Thymus (tissue), 11 donors: ENCODE measurements at regions not wholly inside any gene's neighbourhood (a gene's known extent, or its start where the extent isn't known, plus 50 kb on each side); places are given as distances from the start of the nearest gene placed in this dataset.

Experiments used
- DNase-seq, 9 donors: peaks; one replicate each; pipeline ENCODE4 v3.0.0-alpha.2; 2013; ENCODE audit warnings: low spot score in 9 of 9, low read depth in 6 of 9, missing footprints in 1 of 9
- H3K27ac ChIP-seq, 2 donors: one replicate each; pipeline ENCODE4 v1.5.1; 2013; ENCODE audit warnings: control low read depth in 1 of 2, low read depth in 1 of 2, low read length in 1 of 2, mild to moderate bottlenecking in 1 of 2, moderate library complexity in 1 of 2
- H3K27me3 ChIP-seq, 2 donors: one replicate each; pipeline ENCODE4 v1.5.1; 2013; ENCODE audit warnings: low read length in 1 of 2; ENCODE audit not compliant: control insufficient read depth in 2 of 2, insufficient read depth in 1 of 2
- H3K36me3 ChIP-seq, 2 donors: one replicate each; pipeline ENCODE4 v1.5.1; 2013; ENCODE audit warnings: low read length in 1 of 2, mild to moderate bottlenecking in 1 of 2, moderate library complexity in 1 of 2; ENCODE audit not compliant: control insufficient read depth in 2 of 2, insufficient read depth in 2 of 2
- H3K4me1 ChIP-seq, 2 donors: one replicate each; pipeline ENCODE4 v1.5.1; 2013; ENCODE audit warnings: low read length in 2 of 2; ENCODE audit not compliant: control insufficient read depth in 2 of 2, insufficient read depth in 2 of 2
- H3K4me3 ChIP-seq, 2 donors: one replicate each; pipeline ENCODE4 v1.5.1; 2013; ENCODE audit warnings: low read length in 2 of 2, control low read depth in 1 of 2, mild to moderate bottlenecking in 1 of 2
- H3K9me3 ChIP-seq, 2 donors: one replicate each; pipeline ENCODE4 v1.5.1; 2013; ENCODE audit warnings: low read length in 1 of 2, mild to moderate bottlenecking in 1 of 2; ENCODE audit not compliant: control insufficient read depth in 2 of 2, insufficient read depth in 1 of 2
- WGBS: extraction: QIAGEN DNeasy Blood & Tissue Kit; methylation state at CpG from one replicate; pipeline ENCODE4 v1.1.7; 2013; 5-methylcytosine and 5-hydroxymethylcytosine counted together
- donor health status: healthy.

- Histone ChIP-seq H3K27me3 (peaks cover 0 to 5% of the 10 kb centered on the region in 2 donors), H3K4me1 (peaks cover 0 to 4% of the 10 kb centered on the region in 2 donors), H3K4me3 (no peak overlapping the region), H3K27ac (no peak overlapping the region), H3K9me3 (no peaks in the 10 kb centered on the region), H3K36me3 (no peaks in the 10 kb centered on the region)
- no peak for DNase-seq
- WGBS: 93% methylated on average over 6 of the region's 6 CpGs
Observed at GRCh38 chr2:45288532-45289417, 279.5 kb upstream of the SIX2 start.

GRCh38 chr2:45287045-45287444 is 277.8 kb upstream of the SIX2 start:
- no peaks in the 10 kb centered on the region for H3K36me3 ChIP-seq
- H3K27ac ChIP-seq: no peak overlapping the region
- 96% methylated on average over 4 of the region's 4 CpGs for WGBS
- no peak for DNase-seq
- no peak overlapping the region for H3K4me3 ChIP-seq
- peaks cover 0 to 5% of the 10 kb centered on the region in 2 donors for H3K27me3 ChIP-seq
- H3K4me1 ChIP-seq: peaks cover 0 to 4% of the 10 kb centered on the region in 2 donors
- no peaks in the 10 kb centered on the region for H3K9me3 ChIP-seq

DNA sequence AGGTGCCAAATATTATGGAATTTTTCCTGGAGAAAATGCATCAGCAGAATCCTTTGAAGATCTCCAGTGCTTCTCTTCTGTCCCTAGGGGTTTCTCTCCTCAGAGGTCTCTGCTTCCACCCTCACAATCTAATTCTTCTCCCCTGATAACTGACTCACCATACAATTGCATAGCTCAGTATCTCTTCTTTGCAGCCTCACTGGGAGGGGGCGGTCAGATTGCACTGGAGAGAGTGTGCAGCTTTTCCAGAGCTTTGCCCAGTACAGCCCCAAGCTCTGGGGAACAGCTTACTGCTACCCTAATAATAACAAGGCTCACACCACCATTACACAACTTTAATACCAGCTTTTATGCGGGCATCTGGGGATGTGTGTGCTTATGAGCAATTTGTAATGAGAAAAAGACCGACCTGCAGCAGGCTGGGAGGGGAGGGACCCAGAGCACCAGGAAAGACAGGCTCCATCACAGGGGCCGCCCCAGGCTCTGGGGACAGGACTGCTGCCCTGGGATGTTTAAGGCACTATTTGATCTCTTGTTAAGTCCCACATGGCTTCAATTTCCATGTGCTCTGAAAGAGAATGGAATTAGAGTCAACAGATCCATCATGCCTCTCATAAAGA is 276.6 kb upstream of the SIX2 start:
- Histone ChIP-seq H3K4me3 (no peak overlapping the region), H3K27ac (no peak overlapping the region), H3K36me3 (no peaks in the 10 kb centered on the region), H3K4me1 (peaks cover 0 to 4% of the 10 kb centered on the region in 2 donors), H3K9me3 (no peaks in the 10 kb centered on the region), H3K27me3 (peaks cover 0 to 5% of the 10 kb centered on the region in 2 donors)
- 96% methylated on average over 4 of the region's 4 CpGs for WGBS
- no peak for DNase-seq

- peaks cover 0 to 4% of the 10 kb centered on the region in 2 donors for H3K4me1 ChIP-seq
- no peaks in the 10 kb centered on the region for H3K36me3 ChIP-seq
- no peak overlapping the region for H3K27ac ChIP-seq
- H3K9me3 ChIP-seq: no peaks in the 10 kb centered on the region
- no peak for DNase-seq
- peaks cover 0 to 9% of the 10 kb centered on the region in 2 donors for H3K27me3 ChIP-seq
- H3K4me3 ChIP-seq: no peak overlapping the region
- 97% methylated on average over 5 of the region's 5 CpGs for WGBS
Observed at GRCh38 chr2:45285311-45285710, 276.1 kb upstream of the SIX2 start.

GRCh38 chr2:45284621-45284995 is 275.4 kb upstream of the SIX2 start:
- peaks cover 0 to 9% of the 10 kb centered on the region in 2 donors for H3K27me3 ChIP-seq
- WGBS: 93% methylated on average over 2 of the region's 2 CpGs

DNA sequence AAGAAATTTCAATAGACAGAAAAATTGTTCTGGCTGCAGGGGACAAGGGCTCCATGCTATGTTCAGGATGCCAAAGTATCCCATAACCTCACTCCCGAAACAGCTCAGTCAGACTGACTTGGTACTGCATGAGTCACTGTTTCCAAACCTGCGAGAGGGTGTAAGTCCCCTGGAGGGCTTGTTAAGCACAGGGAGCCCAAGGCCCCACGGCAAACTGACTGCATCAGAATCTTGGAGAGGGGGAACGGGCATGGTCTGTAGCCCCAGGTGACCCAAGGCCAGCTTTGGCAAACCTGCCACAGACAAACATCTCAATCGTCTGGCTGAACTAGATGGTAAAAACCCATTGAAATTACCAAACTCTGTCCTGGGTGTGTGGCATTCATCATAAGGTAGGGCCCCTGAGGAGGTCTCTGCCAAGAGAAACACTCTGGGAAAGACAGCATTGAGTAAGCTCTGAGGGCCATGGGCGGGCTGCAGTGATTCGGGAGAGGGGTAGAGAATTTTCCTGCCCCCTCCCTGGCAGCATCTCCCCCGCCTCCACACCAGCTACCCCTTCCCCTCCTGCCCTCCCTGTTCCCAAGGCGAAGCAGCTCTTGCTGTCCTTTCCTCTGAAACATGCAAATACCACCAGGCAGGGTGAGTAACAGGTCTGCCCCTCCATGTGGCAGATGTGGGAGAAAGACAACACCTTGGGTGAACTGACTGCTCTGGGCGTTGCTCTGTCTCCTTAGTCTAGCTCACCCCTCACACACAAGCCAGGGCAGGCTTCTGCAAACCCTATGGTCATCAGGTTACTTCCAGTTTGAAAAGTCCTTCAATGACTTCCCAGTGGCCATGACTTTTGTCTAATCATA is 274.7 kb upstream of the SIX2 start:
- H3K36me3 ChIP-seq: no peaks in the 10 kb centered on the region
- H3K27me3 ChIP-seq: peaks cover 0 to 9% of the 10 kb centered on the region in 2 donors
- H3K27ac ChIP-seq: peak overlapping the region in 1 of 2 donors; percentile 52
- no peak for DNase-seq
- WGBS: 94% methylated on average over 10 of the region's 10 CpGs
- H3K4me3 ChIP-seq: no peak overlapping the region
- no peaks in the 10 kb centered on the region for H3K9me3 ChIP-seq
- no peaks in the 10 kb centered on the region for H3K4me1 ChIP-seq

More at GRCh38 chr2:45284621-45284995, 275.4 kb upstream of the SIX2 start:
- H3K27ac ChIP-seq: no peak overlapping the region
- no peak overlapping the region for H3K4me3 ChIP-seq
- no peak for DNase-seq
- no peaks in the 10 kb centered on the region for H3K36me3 ChIP-seq
- H3K4me1 ChIP-seq: peaks cover 0 to 4% of the 10 kb centered on the region in 2 donors
- no peaks in the 10 kb centered on the region for H3K9me3 ChIP-seq

- Histone ChIP-seq H3K27me3 (peaks cover 0 to 14% of the 10 kb centered on the region in 2 donors), H3K4me3 (no peak overlapping the region), H3K27ac (no peak overlapping the region), H3K36me3 (no peaks in the 10 kb centered on the region), H3K4me1 (no peaks in the 10 kb centered on the region), H3K9me3 (no peaks in the 10 kb centered on the region)
- DNase-seq: no peak
- WGBS: over 99% methylated on average over 2 of the region's 2 CpGs
Observed at GRCh38 chr2:45282646-45283045, 273.4 kb upstream of the SIX2 start.

GRCh38 chr2:45281311-45281710 is 272.1 kb upstream of the SIX2 start:
- WGBS: 96% methylated on average over 7 of the region's 7 CpGs
- H3K27ac ChIP-seq: no peak overlapping the region

More at GRCh38 chr2:45281311-45281710, 272.1 kb upstream of the SIX2 start:
- Histone ChIP-seq H3K9me3 (no peaks in the 10 kb centered on the region), H3K27me3 (peaks cover 0 to 13% of the 10 kb centered on the region in 2 donors), H3K36me3 (no peaks in the 10 kb centered on the region), H3K4me3 (no peak overlapping the region), H3K4me1 (no peaks in the 10 kb centered on the region)
- DNase-seq: no peak
